IgD-negative memory B cell (primary cell): ENCODE measurements at regions not wholly inside any gene's neighbourhood (a gene's known extent, or its start where the extent isn't known, plus 50 kb on each side); places are given as distances from the start of the nearest gene placed in this dataset.

ENCODE experiments used
- H3K27ac Mint-ChIP-seq, 3 donors: one replicate each; pipeline ENCODE4 v1.8.0; 2020 to 2022; ENCODE audit warnings: mild to moderate bottlenecking in 3 of 3, mixed read lengths in 3 of 3, moderate library complexity in 1 of 3
- H3K27me3 Mint-ChIP-seq: one replicate; pipeline ENCODE4 v1.8.0; 2021; ENCODE audit warnings: mixed read lengths
- H3K36me3 Mint-ChIP-seq: one replicate; pipeline ENCODE4 v1.8.0; 2020; ENCODE audit warnings: mild to moderate bottlenecking, mixed read lengths
- H3K4me1 Mint-ChIP-seq, 3 donors: one replicate each; pipeline ENCODE4 v1.8.0; 2020 to 2022; ENCODE audit warnings: mixed read lengths in 3 of 3, mild to moderate bottlenecking in 1 of 3
- H3K4me3 Mint-ChIP-seq, 4 donors: one replicate each; pipeline ENCODE4 v1.8.0; 2020 to 2022; ENCODE audit warnings: mild to moderate bottlenecking in 4 of 4, mixed read lengths in 4 of 4, moderate library complexity in 3 of 4
- H3K9me3 Mint-ChIP-seq, 3 donors: one replicate each; pipeline ENCODE4 v1.8.0; 2020 to 2021; ENCODE audit warnings: mixed read lengths in 3 of 3, mild to moderate bottlenecking in 1 of 3

DNA sequence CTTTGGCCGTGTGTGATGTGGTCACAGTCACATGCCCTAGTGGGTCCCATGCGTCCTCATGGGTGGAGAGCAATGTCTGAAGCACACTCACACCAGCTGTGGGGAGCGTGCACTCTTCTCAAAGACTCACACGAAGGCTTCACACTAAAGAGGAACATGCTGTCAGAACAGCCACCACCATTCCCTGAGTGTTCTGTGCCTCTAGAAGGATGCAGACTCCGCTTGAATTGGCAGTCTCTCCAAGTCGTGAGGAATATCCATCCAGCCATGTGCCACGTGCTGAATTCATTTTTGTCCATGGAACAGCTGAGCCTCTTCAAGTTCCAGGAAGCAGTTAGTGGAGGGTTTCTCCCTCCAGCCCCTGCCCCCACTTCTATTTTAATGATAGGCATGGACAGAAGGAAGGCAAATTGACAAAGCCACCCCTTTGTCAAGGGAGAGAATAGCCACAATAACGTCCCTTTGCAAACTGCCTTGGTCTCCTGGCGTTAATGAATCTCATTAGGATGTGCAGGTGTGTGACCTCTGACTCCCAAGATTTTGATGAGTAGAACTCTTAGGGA is 464.3 kb upstream of the ID2 start:
- H3K9me3 Mint-ChIP-seq: peaks cover 0 to 1% (median 0%) of the 10 kb centered on the region in 3 donors
- H3K36me3 Mint-ChIP-seq: no peaks in the 10 kb centered on the region
- H3K27me3 Mint-ChIP-seq: peaks cover 7% of the 10 kb centered on the region
- H3K4me1 Mint-ChIP-seq: peaks cover 0 to 1% (median 0%) of the 10 kb centered on the region in 3 donors
- H3K27ac Mint-ChIP-seq: no peak overlapping the region
- no peak overlapping the region for H3K4me3 Mint-ChIP-seq

GRCh38 chr2:8219096-8219495 is 462.8 kb upstream of the ID2 start:
- peaks cover 7% of the 10 kb centered on the region for H3K27me3 Mint-ChIP-seq
- no peak overlapping the region for H3K4me3 Mint-ChIP-seq
- H3K4me1 Mint-ChIP-seq: peaks cover 0 to 1% (median 0%) of the 10 kb centered on the region in 3 donors
- H3K9me3 Mint-ChIP-seq: peaks cover 0 to 1% (median 0%) of the 10 kb centered on the region in 3 donors
- H3K27ac Mint-ChIP-seq: no peak overlapping the region
- H3K36me3 Mint-ChIP-seq: no peaks in the 10 kb centered on the region

DNA sequence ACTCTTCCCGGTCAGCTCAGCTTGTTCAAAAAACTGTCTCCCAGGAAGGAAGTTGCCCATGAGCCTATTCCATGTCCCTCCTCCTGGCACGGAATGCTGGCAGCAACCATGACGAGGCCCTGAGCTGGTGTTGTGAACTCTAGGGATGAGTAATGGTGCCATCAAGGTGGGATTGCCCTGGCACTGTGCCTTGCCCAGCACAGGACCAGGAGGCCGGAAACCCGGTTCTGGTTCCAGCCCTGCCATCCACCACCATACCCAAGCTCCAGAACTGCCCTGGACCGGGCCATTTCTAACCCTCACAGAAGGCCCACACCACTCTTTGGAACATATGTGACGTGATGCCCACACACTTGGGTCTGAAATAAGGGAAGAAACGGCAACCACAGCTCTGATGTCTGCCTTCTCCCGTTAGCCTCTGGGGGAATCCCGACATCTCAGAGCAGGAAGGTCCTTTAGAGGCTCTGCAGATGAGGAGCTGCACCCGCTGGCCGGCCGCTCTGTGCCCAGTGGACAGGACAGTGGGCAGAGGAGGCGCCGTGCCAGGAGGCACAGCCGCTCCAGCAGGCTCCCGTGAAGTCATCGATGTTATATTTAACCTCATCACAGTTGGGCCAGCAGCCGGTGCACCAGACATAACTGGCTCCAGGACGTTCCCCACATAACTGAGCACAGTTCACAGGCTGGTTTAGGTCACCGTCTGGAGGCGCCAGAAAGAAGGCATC is 462.1 kb upstream of the ID2 start:
- Mint-ChIP-seq H3K4me1 (peaks cover 0 to 1% (median 0%) of the 10 kb centered on the region in 3 donors), H3K4me3 (no peak overlapping the region), H3K9me3 (peaks cover 0 to 1% (median 0%) of the 10 kb centered on the region in 3 donors), H3K27me3 (peaks cover 7% of the 10 kb centered on the region), H3K27ac (no peak overlapping the region), H3K36me3 (no peaks in the 10 kb centered on the region)

DNA sequence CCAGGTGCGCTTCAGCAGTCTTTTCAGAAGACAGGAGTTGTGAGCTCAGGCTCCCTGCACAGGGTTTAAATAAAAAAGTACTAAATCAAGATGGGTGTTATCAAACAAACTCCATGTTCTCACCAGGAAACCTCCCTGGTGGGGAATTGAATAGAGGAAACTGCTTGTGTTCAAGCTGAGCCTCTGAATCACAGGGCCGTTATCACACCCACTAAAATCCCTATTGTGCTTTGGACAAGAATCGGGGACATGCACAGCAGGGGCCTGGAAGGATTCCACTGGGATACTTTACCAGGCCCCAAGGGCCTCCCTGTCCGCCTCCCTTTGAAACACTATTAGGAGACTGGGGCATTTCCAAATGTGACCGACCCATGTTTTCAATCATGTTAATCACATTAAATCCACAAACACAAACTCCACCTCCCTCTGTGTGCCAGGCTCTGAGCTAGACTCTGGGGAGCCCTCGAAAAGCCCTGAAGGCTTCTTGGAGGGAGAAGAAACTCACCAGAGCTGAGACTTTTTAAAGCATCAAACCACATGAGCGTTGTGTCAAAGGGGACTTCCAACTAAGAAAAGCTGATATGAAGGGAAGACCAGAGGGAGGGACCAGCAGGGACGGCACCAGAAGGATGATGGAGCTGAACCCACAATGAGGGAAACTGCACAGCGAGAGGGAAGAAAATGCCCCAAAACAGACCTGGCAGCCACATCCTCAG is 458.7 kb upstream of the ID2 start:
- Mint-ChIP-seq H3K4me3 (no peak overlapping the region), H3K4me1 (no peaks in the 10 kb centered on the region), H3K27me3 (peaks cover 8% of the 10 kb centered on the region), H3K9me3 (peaks cover 0 to 1% (median 0%) of the 10 kb centered on the region in 3 donors), H3K36me3 (no peaks in the 10 kb centered on the region), H3K27ac (peak overlapping the region in 1 of 3 donors; percentile 50)

DNA sequence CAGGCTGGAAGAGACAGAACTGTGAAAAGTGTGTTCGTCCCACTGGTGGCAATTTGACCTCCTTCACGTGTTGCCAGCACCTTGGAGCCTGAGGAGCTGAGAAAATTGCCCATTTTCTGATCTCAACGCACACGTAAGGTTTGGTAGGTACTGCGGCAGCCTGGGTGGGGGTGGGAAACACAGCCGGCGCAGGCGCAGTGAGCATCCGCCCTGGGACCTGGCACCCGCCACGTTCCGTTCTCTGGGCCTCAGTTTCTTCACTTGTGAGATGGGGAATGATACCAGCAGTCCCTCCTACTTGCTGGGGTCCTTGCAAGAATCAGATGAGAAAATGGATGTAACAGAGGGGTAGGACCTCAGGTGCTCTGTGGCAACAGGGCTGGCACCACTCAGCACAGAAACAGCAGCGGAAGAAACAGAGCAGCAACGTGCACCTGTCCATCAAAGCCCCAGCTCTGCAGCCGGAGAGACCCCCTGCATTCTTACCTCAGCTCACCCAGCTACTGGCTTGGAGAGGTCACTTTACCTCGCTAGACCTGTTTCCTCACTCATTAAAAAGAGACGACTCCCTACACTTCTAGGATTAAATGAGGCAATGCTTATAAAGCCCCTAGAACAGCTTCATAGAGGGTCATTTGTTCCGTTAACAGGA is 458.0 kb upstream of the ID2 start:
- H3K4me3 Mint-ChIP-seq: no peak overlapping the region
- H3K36me3 Mint-ChIP-seq: no peaks in the 10 kb centered on the region
- peaks cover 8% of the 10 kb centered on the region for H3K27me3 Mint-ChIP-seq
- H3K4me1 Mint-ChIP-seq: no peaks in the 10 kb centered on the region
- no peak overlapping the region for H3K27ac Mint-ChIP-seq
- peaks cover 0 to 1% (median 0%) of the 10 kb centered on the region in 3 donors for H3K9me3 Mint-ChIP-seq

- Mint-ChIP-seq H3K9me3 (peaks cover 0 to 1% (median 0%) of the 10 kb centered on the region in 3 donors), H3K36me3 (no peaks in the 10 kb centered on the region), H3K4me1 (no peaks in the 10 kb centered on the region), H3K27ac (no peak overlapping the region), H3K4me3 (no peak overlapping the region), H3K27me3 (peaks cover 12% of the 10 kb centered on the region)
These were observed 457.3 kb upstream of the ID2 start for GRCh38 chr2:8224347-8225190.

- no peaks in the 10 kb centered on the region for H3K4me1 Mint-ChIP-seq
- peaks cover 15% of the 10 kb centered on the region for H3K27me3 Mint-ChIP-seq
- H3K9me3 Mint-ChIP-seq: peaks cover 0 to 1% (median 0%) of the 10 kb centered on the region in 3 donors
- H3K27ac Mint-ChIP-seq: no peak overlapping the region
- no peak overlapping the region for H3K4me3 Mint-ChIP-seq
- H3K36me3 Mint-ChIP-seq: no peaks in the 10 kb centered on the region
These were observed 456.6 kb upstream of the ID2 start for GRCh38 chr2:8225266-8225665.

- Mint-ChIP-seq H3K27ac (no peak overlapping the region), H3K4me1 (no peaks in the 10 kb centered on the region), H3K9me3 (peaks cover 0 to 1% (median 0%) of the 10 kb centered on the region in 3 donors), H3K4me3 (no peak overlapping the region), H3K27me3 (peaks cover 19% of the 10 kb centered on the region), H3K36me3 (no peaks in the 10 kb centered on the region)
These were observed 456.1 kb upstream of the ID2 start for GRCh38 chr2:8225798-8226197.

DNA sequence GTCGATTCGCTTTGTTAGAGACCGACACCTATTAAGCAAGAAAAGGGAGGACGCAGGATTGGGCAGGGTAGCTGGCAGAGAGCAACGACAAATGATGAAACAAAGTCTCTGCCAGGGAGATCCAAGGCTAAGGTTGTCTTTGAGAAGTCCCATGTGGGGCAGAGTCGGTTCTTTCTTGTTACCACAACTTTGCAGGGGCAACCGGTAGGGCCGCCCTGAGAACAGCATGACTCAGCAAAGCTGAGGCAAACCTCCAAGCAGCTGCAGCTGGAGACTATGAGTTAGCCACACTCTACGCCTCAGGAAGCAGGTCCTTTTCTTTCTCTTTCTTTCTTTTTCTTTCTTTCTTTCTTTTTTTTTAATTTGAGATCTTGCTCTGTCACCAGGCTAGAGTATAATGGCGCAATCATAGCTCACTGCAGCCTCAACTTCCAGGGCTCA is 452.3 kb upstream of the ID2 start:
- Mint-ChIP-seq H3K4me1 (peaks cover 2 to 6% (median 5%) of the 10 kb centered on the region in 3 donors), H3K27ac (no peak overlapping the region), H3K4me3 (peak overlapping the region in 1 of 4 donors; percentile 44)

DNA sequence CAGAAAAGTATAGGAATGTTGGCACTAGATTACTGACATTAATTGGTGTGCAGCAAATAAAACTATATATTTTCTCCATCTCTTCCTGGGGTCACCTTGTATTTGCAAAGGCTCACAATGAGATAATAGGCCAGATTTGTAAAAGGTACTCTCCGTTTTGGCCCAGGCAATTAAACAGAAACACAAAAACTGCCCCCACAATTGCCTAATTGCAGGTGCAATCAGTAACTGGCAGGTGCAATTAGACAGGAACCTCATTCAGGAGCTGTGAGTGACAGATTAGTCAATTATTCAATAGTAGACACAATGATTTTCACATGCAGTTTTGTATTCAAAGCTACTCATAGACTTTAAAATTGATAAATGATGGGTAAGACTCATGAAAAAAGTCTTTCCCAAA is 451.4 kb upstream of the ID2 start:
- Mint-ChIP-seq H3K9me3 (no peaks in the 10 kb centered on the region), H3K4me1 (peaks cover 5 to 13% (median 7%) of the 10 kb centered on the region in 3 donors), H3K36me3 (no peaks in the 10 kb centered on the region), H3K27me3 (peaks cover 24% of the 10 kb centered on the region), H3K4me3 (no peak overlapping the region), H3K27ac (no peak overlapping the region)

More for the DNA sequence above, 452.3 kb upstream of the ID2 start:
- no peaks in the 10 kb centered on the region for H3K36me3 Mint-ChIP-seq
- peaks cover 19% of the 10 kb centered on the region for H3K27me3 Mint-ChIP-seq
- no peaks in the 10 kb centered on the region for H3K9me3 Mint-ChIP-seq

DNA sequence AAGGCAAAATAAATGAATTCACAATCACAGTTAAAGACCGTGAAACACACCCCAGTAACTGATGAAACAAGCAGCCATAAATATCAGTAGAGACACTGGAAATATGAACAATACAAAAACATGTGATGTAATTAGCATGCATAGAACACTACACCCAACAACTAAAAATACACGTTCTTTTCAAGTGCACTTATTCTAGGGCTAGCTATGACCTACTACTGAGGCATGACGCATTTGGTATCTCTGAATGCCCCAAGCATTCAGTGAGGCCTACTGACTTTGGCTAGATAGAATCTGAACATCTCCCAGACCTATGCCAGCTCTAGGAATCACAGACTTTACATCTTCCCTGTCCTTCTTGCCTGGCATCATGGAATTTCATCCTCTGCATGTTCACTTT is 450.0 kb upstream of the ID2 start:
- Mint-ChIP-seq H3K27ac (no peak overlapping the region), H3K4me3 (no peak overlapping the region), H3K36me3 (no peaks in the 10 kb centered on the region), H3K4me1 (peaks cover 5 to 13% (median 7%) of the 10 kb centered on the region in 3 donors), H3K27me3 (peaks cover 22% of the 10 kb centered on the region), H3K9me3 (no peaks in the 10 kb centered on the region)

DNA sequence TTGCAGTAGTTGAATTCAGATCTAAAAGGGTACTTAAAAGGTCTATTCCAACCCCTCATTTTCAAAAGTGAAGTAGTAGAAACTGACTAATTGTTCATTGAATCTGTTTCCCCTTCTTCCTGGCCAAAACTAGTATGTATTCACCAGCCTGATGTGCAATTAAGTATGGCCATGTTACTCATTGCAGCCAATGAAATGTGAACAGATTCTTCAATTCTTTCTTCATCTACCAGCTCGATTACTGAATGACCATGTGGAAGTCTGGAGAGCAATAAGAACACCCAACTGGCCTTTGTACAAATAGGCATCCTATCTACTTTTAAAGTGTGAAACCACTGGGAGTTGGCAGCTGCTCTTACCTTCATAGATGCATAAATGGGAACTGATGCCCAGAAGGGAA is 449.0 kb upstream of the ID2 start:
- H3K27me3 Mint-ChIP-seq: peaks cover 22% of the 10 kb centered on the region
- H3K36me3 Mint-ChIP-seq: no peaks in the 10 kb centered on the region
- H3K4me1 Mint-ChIP-seq: peaks cover 5 to 13% (median 7%) of the 10 kb centered on the region in 3 donors

GRCh38 chr2:8234253-8234652 is 447.6 kb upstream of the ID2 start:
- Mint-ChIP-seq H3K9me3 (no peaks in the 10 kb centered on the region), H3K4me1 (peaks cover 5 to 13% (median 7%) of the 10 kb centered on the region in 3 donors), H3K27ac (peak overlapping the region in 1 of 3 donors; percentile 8), H3K27me3 (peaks cover 29% of the 10 kb centered on the region), H3K36me3 (no peaks in the 10 kb centered on the region), H3K4me3 (no peak overlapping the region)

More for the DNA sequence above, 449.0 kb upstream of the ID2 start:
- Mint-ChIP-seq H3K4me3 (no peak overlapping the region), H3K9me3 (no peaks in the 10 kb centered on the region), H3K27ac (no peak overlapping the region)

GRCh38 chr2:8234757-8235374 is 447.0 kb upstream of the ID2 start:
- H3K4me3 Mint-ChIP-seq: peak overlapping the region in 2 of 4 donors; percentile 35 to 61
- peaks cover under 1% of the 10 kb centered on the region for H3K36me3 Mint-ChIP-seq
- H3K27ac Mint-ChIP-seq: no peak overlapping the region
- H3K4me1 Mint-ChIP-seq: peaks cover 5 to 13% (median 7%) of the 10 kb centered on the region in 3 donors
- no peaks in the 10 kb centered on the region for H3K9me3 Mint-ChIP-seq
- H3K27me3 Mint-ChIP-seq: peaks cover 25% of the 10 kb centered on the region
